ENCODE measurements at regions not wholly inside any gene's neighbourhood (a gene's known extent, or its start where the extent isn't known, plus 50 kb on each side); places are given as distances from the start of the nearest gene placed in this dataset.

DNA sequence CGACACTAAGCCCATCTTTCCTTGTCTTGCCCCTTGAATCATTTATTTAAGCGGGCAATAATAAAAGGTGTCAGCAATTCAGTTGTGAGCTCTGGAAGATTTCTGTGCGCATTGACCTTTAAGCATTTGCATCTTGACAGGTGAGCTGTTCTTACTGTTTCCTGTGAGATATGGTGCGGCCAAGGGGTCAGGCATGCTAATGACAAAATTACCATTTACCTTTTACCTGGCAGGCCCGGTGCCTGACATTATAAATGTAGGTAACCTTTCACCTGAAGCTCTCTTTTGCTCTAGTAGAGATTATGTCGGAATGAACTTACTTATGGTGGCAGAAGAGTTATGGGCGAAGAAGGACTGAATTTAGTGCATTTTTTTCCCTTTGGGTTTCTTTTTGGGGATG lies 89.3 kb upstream of the EEF1E1 start:
- TF ChIP-seq ZFX (IDR thresholded peaks at IDR 0.05) = no peak
- TF ChIP-seq, protein P1, sequence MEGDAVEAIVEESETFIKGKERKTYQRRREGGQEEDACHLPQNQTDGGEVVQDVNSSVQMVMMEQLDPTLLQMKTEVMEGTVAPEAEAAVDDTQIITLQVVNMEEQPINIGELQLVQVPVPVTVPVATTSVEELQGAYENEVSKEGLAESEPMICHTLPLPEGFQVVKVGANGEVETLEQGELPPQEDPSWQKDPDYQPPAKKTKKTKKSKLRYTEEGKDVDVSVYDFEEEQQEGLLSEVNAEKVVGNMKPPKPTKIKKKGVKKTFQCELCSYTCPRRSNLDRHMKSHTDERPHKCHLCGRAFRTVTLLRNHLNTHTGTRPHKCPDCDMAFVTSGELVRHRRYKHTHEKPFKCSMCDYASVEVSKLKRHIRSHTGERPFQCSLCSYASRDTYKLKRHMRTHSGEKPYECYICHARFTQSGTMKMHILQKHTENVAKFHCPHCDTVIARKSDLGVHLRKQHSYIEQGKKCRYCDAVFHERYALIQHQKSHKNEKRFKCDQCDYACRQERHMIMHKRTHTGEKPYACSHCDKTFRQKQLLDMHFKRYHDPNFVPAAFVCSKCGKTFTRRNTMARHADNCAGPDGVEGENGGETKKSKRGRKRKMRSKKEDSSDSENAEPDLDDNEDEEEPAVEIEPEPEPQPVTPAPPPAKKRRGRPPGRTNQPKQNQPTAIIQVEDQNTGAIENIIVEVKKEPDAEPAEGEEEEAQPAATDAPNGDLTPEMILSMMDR (conservative IDR thresholded peaks at IDR 0.05) = no peak
- no peak overlapping the region for H3K27ac ChIP-seq

DNA sequence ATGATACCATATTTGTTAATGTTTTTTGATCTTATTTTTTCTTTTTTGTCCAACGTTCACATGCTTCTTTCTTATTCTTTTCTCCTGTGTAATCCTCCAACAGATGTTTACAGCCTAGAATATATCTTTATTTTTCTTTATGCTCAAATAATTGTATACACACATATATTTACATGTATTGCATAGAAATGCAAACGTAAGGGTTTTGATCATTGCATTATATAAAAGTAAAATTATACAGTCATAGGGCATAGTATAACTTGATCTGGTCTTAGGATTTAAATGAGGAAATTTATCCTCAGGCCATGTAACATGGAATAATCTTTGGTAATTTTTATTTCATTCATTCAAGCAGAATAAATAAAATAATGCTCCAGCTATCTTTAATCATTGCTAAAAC lies 84.9 kb upstream of the EEF1E1 start:
- TF ChIP-seq, protein P1 (conservative IDR thresholded peaks at IDR 0.05) = no peak
- TF ChIP-seq ZFX (IDR thresholded peaks at IDR 0.05) = no peak
- H3K27ac ChIP-seq = no peak overlapping the region

DNA sequence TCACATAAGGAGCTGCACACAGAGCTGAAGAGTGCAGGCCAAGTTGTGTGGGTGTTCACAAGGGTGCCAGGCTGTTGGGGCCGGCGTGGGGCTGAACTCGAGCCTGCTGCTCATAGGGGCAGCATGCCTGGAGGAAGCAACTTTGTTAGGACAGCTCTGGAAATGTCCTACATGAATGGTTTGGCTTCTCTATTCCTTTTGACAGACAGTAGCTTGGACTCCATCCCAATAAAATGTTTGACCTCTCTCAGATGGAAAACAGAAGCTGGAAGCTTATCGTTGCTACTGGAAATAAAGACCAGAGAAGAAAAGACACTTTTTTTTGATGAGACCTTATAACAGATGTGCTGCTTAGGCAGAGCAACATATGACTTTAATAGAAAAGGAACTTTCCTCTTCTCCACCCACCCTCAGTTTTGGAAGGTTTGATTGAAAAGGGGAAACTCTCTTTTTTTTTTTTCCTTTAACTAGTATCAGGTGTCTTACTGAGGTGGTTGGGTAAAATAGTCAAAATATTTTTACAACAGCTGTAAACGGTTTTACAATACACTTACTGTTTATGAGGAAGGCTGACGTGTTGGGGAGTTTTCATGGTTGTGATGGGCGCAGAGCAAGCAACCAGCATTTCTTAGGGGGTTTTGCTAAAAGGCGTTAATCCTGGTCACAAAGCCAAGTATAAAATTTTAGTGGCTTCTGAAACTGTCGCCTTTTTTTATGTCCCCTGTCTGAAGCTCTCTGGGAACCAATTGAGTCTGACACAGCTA lies 80.7 kb upstream of the EEF1E1 start:
- no peak overlapping the region for H3K27ac ChIP-seq
- no peak for TF ChIP-seq ZFX (IDR thresholded peaks at IDR 0.05)
- TF ChIP-seq, protein P1 (conservative IDR thresholded peaks at IDR 0.05) = no peak

DNA sequence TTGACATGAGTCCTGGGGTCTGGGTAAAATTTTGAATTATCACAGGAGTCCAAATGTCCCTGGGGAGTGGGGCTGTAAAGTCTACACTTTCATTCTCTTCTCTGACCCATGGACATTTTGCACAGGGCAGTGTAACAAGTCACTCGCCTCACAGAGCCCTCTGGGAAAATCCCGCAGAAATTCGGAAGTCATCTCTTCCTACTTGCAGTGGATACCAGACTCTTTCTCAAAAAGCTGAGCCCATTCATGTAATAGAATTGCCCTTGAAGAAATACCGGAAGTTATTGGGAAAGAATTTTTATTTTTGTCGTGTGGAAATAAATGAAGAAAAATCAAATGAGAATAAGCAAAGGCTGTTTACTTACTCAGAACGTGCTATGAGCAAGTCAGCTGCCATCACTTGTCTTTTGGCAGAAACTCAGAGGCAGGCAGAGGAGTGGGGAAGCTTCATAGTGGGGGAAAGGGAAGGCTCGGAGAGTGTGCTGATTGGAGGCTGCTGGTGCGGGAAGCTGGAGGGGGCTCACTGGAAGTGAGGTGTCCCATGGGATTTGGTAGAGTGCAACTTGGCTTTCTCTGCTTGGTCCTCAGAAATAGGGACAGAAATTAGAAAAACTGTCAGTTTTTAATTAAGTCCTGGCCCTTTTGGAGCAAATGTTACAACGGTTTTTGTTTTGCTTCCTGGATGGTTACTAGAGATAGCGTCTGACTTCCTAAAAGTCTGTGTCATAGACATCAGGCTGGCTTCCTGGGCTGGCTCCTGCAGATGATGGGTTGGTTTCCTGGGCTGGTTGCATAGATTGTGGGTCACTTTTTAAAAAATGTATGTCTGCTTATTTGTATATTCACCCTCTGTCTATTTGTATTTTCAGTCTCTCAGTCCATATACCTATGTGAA lies 79.8 kb upstream of the EEF1E1 start:
- H3K27ac ChIP-seq = no peak overlapping the region

DNA sequence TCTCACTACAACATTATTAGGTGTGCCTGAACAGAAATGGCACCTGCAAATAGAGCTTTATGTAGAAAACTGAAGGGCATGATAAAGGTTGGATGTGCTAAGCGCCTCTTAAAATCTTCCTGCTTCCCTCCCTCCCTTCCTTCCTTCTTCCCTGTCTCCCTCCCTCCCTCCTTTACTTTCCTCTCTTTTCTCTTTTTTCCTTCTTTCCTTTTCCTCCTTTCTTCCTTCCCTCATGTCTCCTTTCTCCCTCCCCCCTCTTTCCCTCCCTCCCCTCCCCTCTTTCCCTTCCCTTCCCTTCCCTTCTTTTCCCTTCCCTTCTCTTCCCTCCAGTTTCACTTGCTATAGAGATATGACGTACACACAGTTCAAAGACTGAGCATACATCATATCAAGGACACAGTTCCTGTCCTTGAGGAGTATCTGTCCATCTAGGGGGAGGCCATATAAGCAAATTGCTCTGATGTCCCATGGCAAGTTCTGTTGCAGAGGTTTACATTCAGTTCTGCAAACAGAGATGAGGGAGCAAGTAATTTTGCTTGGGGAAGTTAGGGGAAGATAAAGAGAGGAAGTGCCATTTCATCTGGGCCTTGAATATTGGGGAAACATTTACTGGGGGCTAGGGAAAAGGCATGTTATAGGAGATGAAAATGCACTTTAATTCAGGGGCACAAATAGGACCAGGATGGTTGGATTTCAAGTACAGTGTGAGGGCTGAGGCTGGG lies 79.0 kb upstream of the EEF1E1 start:
- TF ChIP-seq, protein P1 (conservative IDR thresholded peaks at IDR 0.05) = no peak
- no peak for TF ChIP-seq ZFX (IDR thresholded peaks at IDR 0.05)

More for the DNA sequence above, 79.8 kb upstream of the EEF1E1 start:
- TF ChIP-seq, protein P1 (conservative IDR thresholded peaks at IDR 0.05) = no peak
- TF ChIP-seq ZFX (IDR thresholded peaks at IDR 0.05) = no peak

DNA sequence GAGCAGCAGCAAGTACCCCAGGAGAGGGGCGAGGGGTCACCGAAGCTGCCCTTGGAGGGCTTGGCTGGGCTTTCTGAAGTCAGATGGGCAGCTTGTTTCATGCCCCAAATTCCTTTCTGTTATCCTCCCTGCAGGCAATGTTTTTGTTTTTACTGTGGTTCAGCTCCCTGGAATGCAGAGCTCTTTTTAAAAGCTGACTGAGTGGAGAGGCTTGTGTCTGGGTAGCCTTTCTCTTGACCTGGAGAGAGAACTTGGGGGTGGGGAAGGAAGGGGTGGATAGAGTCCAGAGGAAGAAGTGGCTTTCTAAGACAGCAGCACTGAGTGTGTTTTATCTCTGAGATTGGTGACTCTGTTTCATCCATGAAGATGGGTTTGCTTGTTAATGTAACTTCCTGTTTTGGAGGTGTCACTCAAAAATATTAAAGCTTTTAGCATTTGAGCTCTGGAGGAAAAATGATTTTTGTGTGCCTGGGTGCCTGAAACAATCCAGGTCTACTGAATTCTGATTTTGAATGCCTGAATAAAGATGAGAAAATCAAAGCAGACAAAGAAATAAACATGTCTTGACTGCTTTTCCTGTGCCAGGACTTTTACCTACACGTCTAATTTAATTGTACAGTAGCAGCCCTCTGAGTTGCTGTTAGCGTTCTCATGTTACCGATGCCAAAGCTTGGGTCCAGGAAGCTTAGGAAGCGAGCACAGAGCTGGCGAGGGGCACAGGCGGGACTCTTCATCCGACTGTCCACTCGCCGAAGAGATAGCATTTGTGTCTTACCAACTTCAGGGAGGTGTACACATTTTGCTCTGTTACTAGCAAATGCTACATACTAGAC lies 78.2 kb upstream of the EEF1E1 start:
- H3K27ac ChIP-seq = no peak overlapping the region
- TF ChIP-seq ZFX (IDR thresholded peaks at IDR 0.05) = no peak
- TF ChIP-seq, protein P1 (conservative IDR thresholded peaks at IDR 0.05) = no peak

More for the DNA sequence above, 79.0 kb upstream of the EEF1E1 start:
- H3K27ac ChIP-seq = no peak overlapping the region
